Neuronal stem cell (in vitro differentiated cells): ENCODE measurements at regions not wholly inside any gene's neighbourhood (a gene's known extent, or its start where the extent isn't known, plus 50 kb on each side); places are given as distances from the start of the nearest gene placed in this dataset.

Experiments used
- DNase-seq: peaks from one replicate; pipeline ENCODE4 v3.0.0-alpha.2; 2013; ENCODE audit warnings: low spot score
- H2AFZ ChIP-seq: one replicate; pipeline ENCODE4 v1.6.1; 2013; ENCODE audit warnings: mild to moderate bottlenecking, low read length, inconsistent platforms
- H2AK5ac ChIP-seq: 2 replicates; pipeline ENCODE4 v1.6.1; 2013; ENCODE audit warnings: low read depth, mild to moderate bottlenecking, inconsistent platforms, low read length, moderate library complexity, mixed read lengths
- H2BK120ac ChIP-seq: 2 replicates; pipeline ENCODE4 v1.6.1; 2013; ENCODE audit warnings: low read depth, mild to moderate bottlenecking, inconsistent platforms, low read length, moderate library complexity, mixed read lengths
- H2BK12ac ChIP-seq: one replicate; pipeline ENCODE4 v1.6.1; 2013; ENCODE audit warnings: low read length, inconsistent platforms
- H2BK15ac ChIP-seq: 2 replicates; pipeline ENCODE4 v1.6.1; 2013; ENCODE audit warnings: mild to moderate bottlenecking, low read length, inconsistent platforms, mixed read lengths
- H2BK5ac ChIP-seq: one replicate; pipeline ENCODE4 v1.6.1; 2013; ENCODE audit warnings: inconsistent platforms, mild to moderate bottlenecking, low read length, moderate library complexity
- H3K14ac ChIP-seq: one replicate; pipeline ENCODE4 v1.6.1; 2013; ENCODE audit warnings: low read length, inconsistent platforms
- H3K18ac ChIP-seq: 2 replicates; pipeline ENCODE4 v1.6.1; 2013; ENCODE audit warnings: low read length, inconsistent platforms
- H3K23ac ChIP-seq: 2 replicates; pipeline ENCODE4 v1.6.1; 2013; ENCODE audit warnings: low read depth, mild to moderate bottlenecking, mixed read lengths, low read length, inconsistent platforms; ENCODE audit not compliant: poor library complexity
- H3K27ac ChIP-seq: replicated peaks from 3 replicates; pipeline ENCODE4 v1.5.1; 2013; ENCODE audit warnings: low read length, inconsistent platforms
- H3K27me3 ChIP-seq, 3 experiments: 2 replicates each; pipeline ENCODE4 v1.6.1; 2013; ENCODE audit warnings: low read length in 3 of 3, mild to moderate bottlenecking in 2 of 3, inconsistent platforms in 1 of 3, low read depth in 1 of 3, mixed read lengths in 1 of 3, moderate library complexity in 1 of 3; ENCODE audit not compliant: control insufficient read depth in 3 of 3, insufficient read depth in 3 of 3
- H3K36me3 ChIP-seq, 2 donors: replicated peaks in 1 of 2; 2 replicates each; pipeline ENCODE4 v1.6.1; 2013; ENCODE audit warnings: low read length in 2 of 2; ENCODE audit not compliant: control insufficient read depth in 2 of 2, insufficient read depth in 2 of 2
- H3K4ac ChIP-seq: 2 replicates; pipeline ENCODE4 v1.6.1; 2013; ENCODE audit warnings: inconsistent platforms, mild to moderate bottlenecking, low read length, moderate library complexity
- H3K4me1 ChIP-seq, 2 donors: 1 replicate in 1 of 2; 2 replicates in 1 of 2; pipeline ENCODE4 v1.6.1; 2013; ENCODE audit warnings: low read length in 2 of 2, low read depth in 1 of 2; ENCODE audit not compliant: control insufficient read depth in 2 of 2, insufficient read depth in 1 of 2
- H3K4me2 ChIP-seq: one replicate; pipeline ENCODE4 v1.6.1; 2013; ENCODE audit warnings: mild to moderate bottlenecking, low read length, inconsistent platforms; ENCODE audit not compliant: insufficient read depth, poor library complexity, severe bottlenecking
- H3K4me3 ChIP-seq, 2 donors: 2 replicates each; pipeline ENCODE4 v1.5.1; 2013; ENCODE audit warnings: low read length in 2 of 2, mild to moderate bottlenecking in 2 of 2, inconsistent platforms in 1 of 2, moderate library complexity in 1 of 2
- H3K79me1 ChIP-seq: one replicate; pipeline ENCODE4 v1.6.1; 2013; ENCODE audit warnings: low read depth, mild to moderate bottlenecking, inconsistent platforms, low read length, moderate library complexity
- H3K9ac ChIP-seq: one replicate; pipeline ENCODE4 v1.6.1; 2013; ENCODE audit warnings: mild to moderate bottlenecking, low read depth, low read length, inconsistent platforms; ENCODE audit not compliant: poor library complexity
- H3K9me3 ChIP-seq, 2 donors: replicated peaks in 1 of 2; 2 replicates each; pipeline versions ENCODE3 to v1.6.1; 2013; ENCODE audit warnings: low read length in 2 of 2, mild to moderate bottlenecking in 2 of 2, inconsistent platforms in 1 of 2, low read depth in 1 of 2, mixed read lengths in 1 of 2, moderate library complexity in 1 of 2; ENCODE audit not compliant: control insufficient read depth in 2 of 2, insufficient read depth in 1 of 2
- H4K8ac ChIP-seq: one replicate; pipeline ENCODE4 v1.6.1; 2013; ENCODE audit warnings: low read depth, mild to moderate bottlenecking, inconsistent platforms, low read length, moderate library complexity
- H4K91ac ChIP-seq: one replicate; pipeline ENCODE4 v1.6.1; 2013; ENCODE audit warnings: low read length, low read depth, mild to moderate bottlenecking, inconsistent platforms; ENCODE audit not compliant: poor library complexity
- WGBS, 2 donors: extraction: QIAGEN DNeasy Blood & Tissue Kit; methylation state at CpG; one replicate each; pipeline ENCODE4 v1.1.7; 2013; ENCODE audit warnings: missing lambda C conversion rate in 2 of 2, mixed read lengths in 1 of 2; ENCODE audit not compliant: insufficient read length in 2 of 2, insufficient replicate concordance in 1 of 2; ENCODE audit errors: extremely low coverage in 2 of 2; 5-methylcytosine and 5-hydroxymethylcytosine counted together

- H4K8ac ChIP-seq: no peak overlapping the region
- no peak overlapping the region for H2BK5ac ChIP-seq
- no peaks in the 10 kb centered on the region for H3K79me1 ChIP-seq
- H3K18ac ChIP-seq: no peak overlapping the region
- H3K14ac ChIP-seq: no peak overlapping the region
- no peak overlapping the region for H3K27ac ChIP-seq
- no peak overlapping the region for H3K4ac ChIP-seq
- no peaks in the 10 kb centered on the region for H3K9me3 ChIP-seq
- no peak overlapping the region for H2AFZ ChIP-seq
- no peak overlapping the region for H3K4me3 ChIP-seq
- H3K9ac ChIP-seq: no peak overlapping the region
- no peak overlapping the region for H4K91ac ChIP-seq
- no CpG with 5 or more reads among the region's 2 CpGs for WGBS, 2 donors
- no peak overlapping the region for H2BK15ac ChIP-seq
- no peak for DNase-seq
- H3K4me1 ChIP-seq: peaks cover 0 to 10% of the 10 kb centered on the region in 2 donors
- no peak overlapping the region for H3K4me2 ChIP-seq
- no peaks in the 10 kb centered on the region for H3K36me3 ChIP-seq
- H2BK12ac ChIP-seq: no peak overlapping the region
- H3K27me3 ChIP-seq: no peaks in the 10 kb centered on the region
- no peak overlapping the region for H2AK5ac ChIP-seq
- no peak overlapping the region for H2BK120ac ChIP-seq
- no peak overlapping the region for H3K23ac ChIP-seq
These were observed 154.0 kb downstream of the KCNA5 start for GRCh38 chr12:5197656-5198055.

- Histone ChIP-seq H3K4ac (no peak overlapping the region), H2AFZ (no peak overlapping the region), H4K8ac (no peak overlapping the region), H3K79me1 (no peaks in the 10 kb centered on the region), H3K27me3 (no peaks in the 10 kb centered on the region), H3K4me3 (no peak overlapping the region), H3K9me3 (no peaks in the 10 kb centered on the region), H3K18ac (peak overlapping the region; percentile 12), H3K23ac (no peak overlapping the region), H4K91ac (no peak overlapping the region), H2BK5ac (no peak overlapping the region), H3K9ac (no peak overlapping the region), H2BK12ac (no peak overlapping the region), H2AK5ac (no peak overlapping the region), H3K4me1 (peaks cover 0 to 13% of the 10 kb centered on the region in 2 donors), H2BK120ac (no peak overlapping the region), H3K14ac (no peak overlapping the region), H3K36me3 (no peaks in the 10 kb centered on the region), H2BK15ac (no peak overlapping the region), H3K27ac (no peak overlapping the region), H3K4me2 (no peak overlapping the region)
- WGBS, 2 donors: no CpG with 5 or more reads among the region's 14 CpGs
- DNase-seq: peak; percentile 71
These were observed 156.8 kb downstream of the KCNA5 start for GRCh38 chr12:5200278-5201087.

- Histone ChIP-seq H3K14ac (no peak overlapping the region), H2BK12ac (no peak overlapping the region), H2AK5ac (no peak overlapping the region), H3K4ac (no peak overlapping the region), H4K91ac (no peak overlapping the region), H2BK15ac (no peak overlapping the region), H2BK5ac (no peak overlapping the region), H3K27me3 (no peaks in the 10 kb centered on the region), H3K36me3 (no peaks in the 10 kb centered on the region), H4K8ac (no peak overlapping the region), H3K9ac (no peak overlapping the region), H3K18ac (peak overlapping the region; percentile 76), H3K4me2 (no peak overlapping the region), H2BK120ac (no peak overlapping the region), H3K4me3 (no peak overlapping the region), H3K23ac (peak overlapping the region; percentile 10), H3K79me1 (no peaks in the 10 kb centered on the region), H3K4me1 (peaks cover 0 to 14% of the 10 kb centered on the region in 2 donors), H3K27ac (no peak overlapping the region), H3K9me3 (no peaks in the 10 kb centered on the region), H2AFZ (no peak overlapping the region)
- WGBS, 2 donors: no CpG with 5 or more reads among the region's 18 CpGs
- DNase-seq: no peak
These were observed 158.0 kb downstream of the KCNA5 start for GRCh38 chr12:5201554-5202218.

- Histone ChIP-seq H3K9me3 (no peaks in the 10 kb centered on the region), H3K79me1 (no peaks in the 10 kb centered on the region), H3K4ac (no peak overlapping the region), H3K4me3 (no peak overlapping the region), H3K18ac (no peak overlapping the region), H2BK5ac (no peak overlapping the region), H3K4me2 (no peak overlapping the region), H2BK12ac (no peak overlapping the region), H2AFZ (no peak overlapping the region), H3K27ac (peak overlapping the region; percentile 19), H2BK15ac (no peak overlapping the region), H3K36me3 (no peaks in the 10 kb centered on the region), H3K14ac (no peak overlapping the region), H3K23ac (no peak overlapping the region), H3K27me3 (no peaks in the 10 kb centered on the region), H2BK120ac (no peak overlapping the region), H4K8ac (no peak overlapping the region), H3K4me1 (peaks cover 0 to 15% of the 10 kb centered on the region in 2 donors), H3K9ac (no peak overlapping the region), H4K91ac (no peak overlapping the region), H2AK5ac (no peak overlapping the region)
- no CpG with 5 or more reads among the region's 1 CpG for WGBS, 2 donors
- no peak for DNase-seq
These were observed 159.6 kb downstream of the KCNA5 start for GRCh38 chr12:5203274-5203673.
